ENCODE measurements at regions not wholly inside any gene's neighbourhood (a gene's known extent, or its start where the extent isn't known, plus 50 kb on each side); places are given as distances from the start of the nearest gene placed in this dataset.

GRCh38 chr22:47727641-47728040 lies 965.2 kb downstream of the TBC1D22A start:
- Mint-ChIP-seq H3K4me3 (no peak overlapping the region), H3K27me3 (ENCODE audit: low read depth) (peaks cover 17% of the 10 kb centered on the region), H3K4me1 (ENCODE audit: low read depth) (no peaks in the 10 kb centered on the region), H3K36me3 (ENCODE audit: insufficient read depth) (no peaks in the 10 kb centered on the region), H3K9me3 (no peaks in the 10 kb centered on the region)
- ATAC-seq: no peak
- no peak for DNase-seq

- H3K36me3 Mint-ChIP-seq (ENCODE audit: insufficient read depth): no peaks in the 10 kb centered on the region
- peaks cover 25% of the 10 kb centered on the region for H3K27me3 Mint-ChIP-seq (ENCODE audit: low read depth)
- no peak for DNase-seq
- H3K4me1 Mint-ChIP-seq (ENCODE audit: low read depth): no peaks in the 10 kb centered on the region
- H3K4me3 Mint-ChIP-seq: no peak overlapping the region
- H3K9me3 Mint-ChIP-seq: no peaks in the 10 kb centered on the region
- ATAC-seq: no peak
Measured at GRCh38 chr22:47724751-47725150, 962.3 kb downstream of the TBC1D22A start.

GRCh38 chr22:47724030-47724429 lies 961.6 kb downstream of the TBC1D22A start:
- DNase-seq: no peak
- H3K9me3 Mint-ChIP-seq: no peaks in the 10 kb centered on the region
- no peak overlapping the region for H3K4me3 Mint-ChIP-seq

GRCh38 chr22:47718337-47718736 lies 955.9 kb downstream of the TBC1D22A start:
- Mint-ChIP-seq H3K9me3 (no peaks in the 10 kb centered on the region), H3K36me3 (ENCODE audit: insufficient read depth) (no peaks in the 10 kb centered on the region), H3K27me3 (ENCODE audit: low read depth) (peaks cover 21% of the 10 kb centered on the region), H3K4me3 (no peak overlapping the region), H3K4me1 (ENCODE audit: low read depth) (no peaks in the 10 kb centered on the region)
- DNase-seq (no peak), ATAC-seq (no peak)

More at GRCh38 chr22:47724030-47724429, 961.6 kb downstream of the TBC1D22A start:
- Mint-ChIP-seq H3K4me1 (ENCODE audit: low read depth) (no peaks in the 10 kb centered on the region), H3K27me3 (ENCODE audit: low read depth) (peaks cover 28% of the 10 kb centered on the region), H3K36me3 (ENCODE audit: insufficient read depth) (no peaks in the 10 kb centered on the region)
- ATAC-seq: no peak

- ATAC-seq (no peak), DNase-seq (no peak)
- H3K9me3 Mint-ChIP-seq: no peaks in the 10 kb centered on the region
- no peaks in the 10 kb centered on the region for H3K36me3 Mint-ChIP-seq (ENCODE audit: insufficient read depth)
- H3K4me3 Mint-ChIP-seq: no peak overlapping the region
- no peaks in the 10 kb centered on the region for H3K4me1 Mint-ChIP-seq (ENCODE audit: low read depth)
- peaks cover 23% of the 10 kb centered on the region for H3K27me3 Mint-ChIP-seq (ENCODE audit: low read depth)
Measured at GRCh38 chr22:47716890-47717615, 954.6 kb downstream of the TBC1D22A start.

GRCh38 chr22:47715866-47716578 lies 953.6 kb downstream of the TBC1D22A start:
- ATAC-seq (no peak), DNase-seq (no peak)
- H3K9me3 Mint-ChIP-seq: no peaks in the 10 kb centered on the region
- no peaks in the 10 kb centered on the region for H3K36me3 Mint-ChIP-seq (ENCODE audit: insufficient read depth)
- no peak overlapping the region for H3K4me3 Mint-ChIP-seq
- peaks cover 19% of the 10 kb centered on the region for H3K27me3 Mint-ChIP-seq (ENCODE audit: low read depth)
- H3K4me1 Mint-ChIP-seq (ENCODE audit: low read depth): no peaks in the 10 kb centered on the region

GRCh38 chr22:47713941-47714340 lies 951.5 kb downstream of the TBC1D22A start:
- no peaks in the 10 kb centered on the region for H3K36me3 Mint-ChIP-seq (ENCODE audit: insufficient read depth)
- ATAC-seq: no peak
- no peaks in the 10 kb centered on the region for H3K4me1 Mint-ChIP-seq (ENCODE audit: low read depth)

GRCh38 chr22:47710135-47710534 lies 947.7 kb downstream of the TBC1D22A start:
- H3K9me3 Mint-ChIP-seq: no peaks in the 10 kb centered on the region
- no peaks in the 10 kb centered on the region for H3K4me1 Mint-ChIP-seq (ENCODE audit: low read depth)
- H3K36me3 Mint-ChIP-seq (ENCODE audit: insufficient read depth): no peaks in the 10 kb centered on the region
- ATAC-seq (no peak), DNase-seq (no peak)
- no peak overlapping the region for H3K4me3 Mint-ChIP-seq
- H3K27me3 Mint-ChIP-seq (ENCODE audit: low read depth): peaks cover 17% of the 10 kb centered on the region

More at GRCh38 chr22:47713941-47714340, 951.5 kb downstream of the TBC1D22A start:
- Mint-ChIP-seq H3K4me3 (no peak overlapping the region), H3K27me3 (ENCODE audit: low read depth) (peaks cover 11% of the 10 kb centered on the region), H3K9me3 (no peaks in the 10 kb centered on the region)
- no peak for DNase-seq

GRCh38 chr22:47705350-47705749 lies 942.9 kb downstream of the TBC1D22A start:
- Mint-ChIP-seq H3K36me3 (ENCODE audit: insufficient read depth) (no peaks in the 10 kb centered on the region), H3K4me3 (no peak overlapping the region), H3K4me1 (ENCODE audit: low read depth) (no peaks in the 10 kb centered on the region), H3K27me3 (ENCODE audit: low read depth) (peaks cover 11% of the 10 kb centered on the region), H3K9me3 (peaks cover 3% of the 10 kb centered on the region)
- ATAC-seq: no peak
- no peak for DNase-seq

- DNase-seq (no peak), ATAC-seq (no peak)
- no peaks in the 10 kb centered on the region for H3K4me1 Mint-ChIP-seq (ENCODE audit: low read depth)
- H3K4me3 Mint-ChIP-seq: no peak overlapping the region
- peaks cover 3% of the 10 kb centered on the region for H3K9me3 Mint-ChIP-seq
- H3K36me3 Mint-ChIP-seq (ENCODE audit: insufficient read depth): no peaks in the 10 kb centered on the region
- H3K27me3 Mint-ChIP-seq (ENCODE audit: low read depth): no peaks in the 10 kb centered on the region
Measured at GRCh38 chr22:47698906-47699305, 936.5 kb downstream of the TBC1D22A start.

GRCh38 chr22:47697861-47698260 lies 935.4 kb downstream of the TBC1D22A start:
- Mint-ChIP-seq H3K4me1 (ENCODE audit: low read depth) (no peaks in the 10 kb centered on the region), H3K9me3 (peaks cover 3% of the 10 kb centered on the region), H3K4me3 (no peak overlapping the region), H3K36me3 (ENCODE audit: insufficient read depth) (no peaks in the 10 kb centered on the region), H3K27me3 (ENCODE audit: low read depth) (no peaks in the 10 kb centered on the region)
- ATAC-seq: no peak
- no peak for DNase-seq

GRCh38 chr22:47696776-47697175 lies 934.3 kb downstream of the TBC1D22A start:
- no peak overlapping the region for H3K4me3 Mint-ChIP-seq

GRCh38 chr22:47695176-47695575 lies 932.7 kb downstream of the TBC1D22A start:
- ATAC-seq (no peak), DNase-seq (no peak)
- H3K36me3 Mint-ChIP-seq (ENCODE audit: insufficient read depth): no peaks in the 10 kb centered on the region
- H3K9me3 Mint-ChIP-seq: no peaks in the 10 kb centered on the region
- H3K27me3 Mint-ChIP-seq (ENCODE audit: low read depth): no peaks in the 10 kb centered on the region
- H3K4me1 Mint-ChIP-seq (ENCODE audit: low read depth): no peaks in the 10 kb centered on the region
- H3K4me3 Mint-ChIP-seq: no peak overlapping the region

More at GRCh38 chr22:47696776-47697175, 934.3 kb downstream of the TBC1D22A start:
- Mint-ChIP-seq H3K36me3 (ENCODE audit: insufficient read depth) (no peaks in the 10 kb centered on the region), H3K9me3 (peaks cover 3% of the 10 kb centered on the region), H3K27me3 (ENCODE audit: low read depth) (no peaks in the 10 kb centered on the region), H3K4me1 (ENCODE audit: low read depth) (no peaks in the 10 kb centered on the region)
- ATAC-seq: no peak
- no peak for DNase-seq

- no peak overlapping the region for H3K4me3 Mint-ChIP-seq
- no peak for ATAC-seq
- no peaks in the 10 kb centered on the region for H3K9me3 Mint-ChIP-seq
- H3K36me3 Mint-ChIP-seq (ENCODE audit: insufficient read depth): no peaks in the 10 kb centered on the region
- DNase-seq: no peak
- no peaks in the 10 kb centered on the region for H3K4me1 Mint-ChIP-seq (ENCODE audit: low read depth)
- H3K27me3 Mint-ChIP-seq (ENCODE audit: low read depth): peaks cover 3% of the 10 kb centered on the region
Measured at GRCh38 chr22:47694536-47695130, 932.2 kb downstream of the TBC1D22A start.

- Mint-ChIP-seq H3K27me3 (ENCODE audit: low read depth) (peaks cover 3% of the 10 kb centered on the region), H3K4me3 (no peak overlapping the region), H3K4me1 (ENCODE audit: low read depth) (no peaks in the 10 kb centered on the region), H3K36me3 (ENCODE audit: insufficient read depth) (no peaks in the 10 kb centered on the region), H3K9me3 (no peaks in the 10 kb centered on the region)
- no peak for DNase-seq
- ATAC-seq: no peak
Measured at GRCh38 chr22:47693606-47694005, 931.2 kb downstream of the TBC1D22A start.
